Left ventricle myocardium inferior (tissue), 1 donor: ENCODE measurements at regions not wholly inside any gene's neighbourhood (a gene's known extent, or its start where the extent isn't known, plus 50 kb on each side); places are given as distances from the start of the nearest gene placed in this dataset.
A peak's percentile ranks its signal among the peaks of the same experiment; 100 is the strongest.

ENCODE experiments used
- DNase-seq: peaks from one replicate; pipeline ENCODE4 v3.0.0-alpha.2; 2020
- H3K27ac ChIP-seq: fragments of 200-600 bp; replicated peaks from 2 replicates; pipeline ENCODE4 v1.8.0; 2021
- H3K27me3 ChIP-seq: fragments of 200-600 bp; 2 replicates; pipeline ENCODE4 v1.8.0; 2021; ENCODE audit warnings: low read depth
- H3K36me3 ChIP-seq: fragments of 200-600 bp; 2 replicates; pipeline ENCODE4 v1.8.0; 2021
- H3K4me1 ChIP-seq: fragments of 200-600 bp; 2 replicates; pipeline ENCODE4 v1.8.0; 2021
- H3K4me3 ChIP-seq: fragments of 200-600 bp; 2 replicates; pipeline ENCODE4 v1.8.0; 2021; ENCODE audit warnings: mild to moderate bottlenecking, moderate library complexity
- H3K9me3 ChIP-seq: fragments of 200-600 bp; replicated peaks from 2 replicates; pipeline ENCODE4 v1.8.0; 2021
- CTCF ChIP-seq: fragments of 200-600 bp; IDR thresholded peaks from 2 replicates; pipeline ENCODE4 v1.8.0; 2021; ENCODE audit warnings: antibody characterized with exemption, mild to moderate bottlenecking, borderline replicate concordance
- intact Hi-C: fragments of 100-400 bp; cut with micrococcal nuclease; formaldehyde crosslinking; loops from one replicate; pipeline ENCODE4 v1.11.0; 2022
- donor health status: DM: no; HTN: yes; CAD: no; lungs with severe emphysema.

GRCh38 chr4:8775751-8776355, 95.8 kb downstream of the HMX1 start:
- intact Hi-C loops = no loop called here
- TF ChIP-seq CTCF = no peak
- Histone ChIP-seq H3K4me3 (no peak overlapping the region), H3K9me3 (no peaks in the 10 kb centered on the region), H3K27ac (no peak overlapping the region), H3K4me1 (no peaks in the 10 kb centered on the region), H3K27me3 (peaks cover 74% of the 10 kb centered on the region), H3K36me3 (no peaks in the 10 kb centered on the region)
- DNase-seq = no peak

- no peak for DNase-seq
Measured at GRCh38 chr4:8775121-8775520, 96.5 kb downstream of the HMX1 start.

GRCh38 chr4:8774071-8774470, 97.6 kb downstream of the HMX1 start:
- Histone ChIP-seq H3K36me3 (no peaks in the 10 kb centered on the region), H3K4me1 (no peaks in the 10 kb centered on the region), H3K27me3 (peaks cover 71% of the 10 kb centered on the region), H3K9me3 (no peaks in the 10 kb centered on the region), H3K27ac (no peak overlapping the region), H3K4me3 (no peak overlapping the region)
- DNase-seq = no peak
- intact Hi-C loops = no loop called here
- no peak for TF ChIP-seq CTCF

More at GRCh38 chr4:8775121-8775520, 96.5 kb downstream of the HMX1 start:
- Histone ChIP-seq H3K4me3 (no peak overlapping the region), H3K27me3 (peaks cover 74% of the 10 kb centered on the region), H3K36me3 (no peaks in the 10 kb centered on the region), H3K9me3 (no peaks in the 10 kb centered on the region), H3K4me1 (no peaks in the 10 kb centered on the region), H3K27ac (no peak overlapping the region)
- intact Hi-C loops = no loop called here
- TF ChIP-seq CTCF = no peak

- Histone ChIP-seq H3K27ac (no peak overlapping the region), H3K4me3 (no peak overlapping the region), H3K36me3 (no peaks in the 10 kb centered on the region), H3K4me1 (no peaks in the 10 kb centered on the region), H3K9me3 (no peaks in the 10 kb centered on the region), H3K27me3 (peaks cover 72% of the 10 kb centered on the region)
- TF ChIP-seq CTCF = no peak
- intact Hi-C loops = no loop called here
- peak; percentile 13 for DNase-seq
Measured at GRCh38 chr4:8773124-8773931, 98.3 kb downstream of the HMX1 start.

GRCh38 chr4:8772499-8773123, 99.0 kb downstream of the HMX1 start:
- Histone ChIP-seq H3K36me3 (no peaks in the 10 kb centered on the region), H3K9me3 (no peaks in the 10 kb centered on the region), H3K27me3 (peaks cover 77% of the 10 kb centered on the region), H3K4me1 (no peaks in the 10 kb centered on the region), H3K4me3 (no peak overlapping the region), H3K27ac (no peak overlapping the region)
- intact Hi-C loops = no loop called here
- DNase-seq = peak; percentile 2
- no peak for TF ChIP-seq CTCF
